Fibroblast of villous mesenchyme (primary cell): ENCODE measurements at regions not wholly inside any gene's neighbourhood (a gene's known extent, or its start where the extent isn't known, plus 50 kb on each side); places are given as distances from the start of the nearest gene placed in this dataset.

Experiments
- DNase-seq: peaks from one replicate; pipeline ENCODE4 v3.0.0-alpha.2; 2010; ENCODE audit warnings: low read depth
- H3K4me3 ChIP-seq: 2 replicates; pipeline ENCODE4 v1.5.1; 2011; ENCODE audit warnings: low read depth, mild to moderate bottlenecking, low read length
- CTCF ChIP-seq: IDR thresholded peaks from 2 replicates; pipeline ENCODE4 v1.5.1; 2012; ENCODE audit warnings: low read depth, mild to moderate bottlenecking, low read length; ENCODE audit not compliant: insufficient read depth

GRCh38 chr14:53742233-53742620 is 214.4 kb downstream of the BMP4 start:
- no peak overlapping the region for H3K4me3 ChIP-seq
- no peak for TF ChIP-seq CTCF
- DNase-seq: peak; percentile 14

GRCh38 chr14:53741479-53742232 is 215.0 kb downstream of the BMP4 start:
- H3K4me3 ChIP-seq: no peak overlapping the region
- DNase-seq: peak; percentile 12
- no peak for TF ChIP-seq CTCF

GRCh38 chr14:53740570-53740969 is 216.1 kb downstream of the BMP4 start:
- no peak overlapping the region for H3K4me3 ChIP-seq
- peak; percentile 13 for DNase-seq
- TF ChIP-seq CTCF: no peak

- TF ChIP-seq CTCF: no peak
- DNase-seq: no peak
- H3K4me3 ChIP-seq: no peak overlapping the region
These were observed 220.7 kb downstream of the BMP4 start for GRCh38 chr14:53735916-53736315.

- TF ChIP-seq CTCF: no peak
- no peak for DNase-seq
- no peak overlapping the region for H3K4me3 ChIP-seq
These were observed 233.4 kb downstream of the BMP4 start for GRCh38 chr14:53723221-53723620.

GRCh38 chr14:53719536-53719935 is 237.1 kb downstream of the BMP4 start:
- TF ChIP-seq CTCF: no peak
- no peak overlapping the region for H3K4me3 ChIP-seq
- no peak for DNase-seq

- H3K4me3 ChIP-seq: no peak overlapping the region
- TF ChIP-seq CTCF: no peak
- DNase-seq: no peak
These were observed 240.0 kb downstream of the BMP4 start for GRCh38 chr14:53716578-53716977.
